HG03520 (cell line): ENCODE measurements at regions not wholly inside any gene's neighbourhood (a gene's known extent, or its start where the extent isn't known, plus 50 kb on each side); places are given as distances from the start of the nearest gene placed in this dataset.
"Not testable (repeated sequence)": the region's sequence is repeated elsewhere in the genome, so short reads cannot be mapped to it uniquely, and the experiment has no call there.

Experiments
- ATAC-seq: cut with Tn5 transposase; IDR thresholded peaks from one replicate; pipeline ENCODE4 v1.9.1; 2021; ENCODE audit warnings: mild to moderate bottlenecking, moderate library complexity; ENCODE audit not compliant: unreplicated experiment

DNA sequence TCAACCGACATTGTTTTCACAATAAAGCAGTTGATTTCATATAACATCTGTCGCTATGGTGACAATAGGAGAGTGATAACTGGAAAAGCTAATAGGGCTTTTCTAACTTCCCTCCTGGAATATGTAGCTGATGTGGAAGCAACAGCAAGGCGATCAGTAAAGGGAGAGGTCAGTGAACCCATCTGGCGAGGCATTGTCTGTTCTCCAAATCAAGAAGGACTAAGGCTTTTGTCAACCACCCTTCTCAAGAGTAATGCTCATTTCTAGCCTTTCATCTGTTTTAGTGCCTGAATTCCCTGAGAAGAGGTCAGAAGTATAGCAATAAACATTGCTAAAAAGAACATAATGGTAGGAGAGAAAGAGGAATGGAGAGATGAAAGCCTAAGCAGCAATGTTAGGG lies 201.3 kb downstream of the AKAP7 start:
- ATAC-seq = no peak

DNA sequence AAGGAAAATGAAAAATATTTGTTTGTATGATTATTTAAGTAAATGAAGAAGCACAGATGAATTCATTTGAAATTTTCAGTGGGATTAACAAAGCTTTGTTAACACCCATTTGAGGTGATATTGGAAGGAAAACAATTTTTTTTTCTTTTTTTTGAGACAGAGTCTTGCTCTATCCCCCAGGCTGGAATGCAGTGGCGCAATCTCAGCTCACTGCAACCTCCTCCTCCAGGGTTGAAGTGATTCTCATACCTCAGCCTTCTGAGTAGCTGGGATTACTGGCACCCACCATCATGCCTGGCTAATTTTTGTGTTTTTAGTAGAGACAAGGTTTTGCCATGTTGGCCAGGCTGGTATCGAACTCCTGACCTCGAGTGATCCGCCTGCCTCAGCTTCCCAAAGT lies 211.6 kb downstream of the AKAP7 start:
- not testable (repeated sequence) for ATAC-seq

- ATAC-seq = no peak
These were observed 213.3 kb downstream of the AKAP7 start for GRCh38 chr6:131348572-131348971.

DNA sequence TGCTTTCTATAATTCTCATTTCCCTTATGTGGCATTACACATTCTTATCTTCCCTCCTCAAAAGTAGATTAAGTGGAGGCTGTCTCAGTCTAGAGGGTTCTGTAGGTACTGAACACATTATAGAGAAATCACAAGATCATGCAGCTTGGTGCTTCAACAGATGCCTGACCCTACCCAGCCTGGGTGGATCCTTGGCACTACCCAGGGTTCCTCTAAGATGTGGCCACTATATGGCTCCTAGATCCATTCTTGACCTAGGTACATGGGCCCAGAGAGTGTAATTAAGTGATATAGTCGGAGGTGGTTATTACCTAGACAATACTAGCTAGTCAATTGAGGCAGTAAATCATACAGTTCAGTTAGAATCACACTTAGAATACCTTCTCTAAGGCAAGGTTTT lies 213.9 kb downstream of the AKAP7 start:
- ATAC-seq = no peak

DNA sequence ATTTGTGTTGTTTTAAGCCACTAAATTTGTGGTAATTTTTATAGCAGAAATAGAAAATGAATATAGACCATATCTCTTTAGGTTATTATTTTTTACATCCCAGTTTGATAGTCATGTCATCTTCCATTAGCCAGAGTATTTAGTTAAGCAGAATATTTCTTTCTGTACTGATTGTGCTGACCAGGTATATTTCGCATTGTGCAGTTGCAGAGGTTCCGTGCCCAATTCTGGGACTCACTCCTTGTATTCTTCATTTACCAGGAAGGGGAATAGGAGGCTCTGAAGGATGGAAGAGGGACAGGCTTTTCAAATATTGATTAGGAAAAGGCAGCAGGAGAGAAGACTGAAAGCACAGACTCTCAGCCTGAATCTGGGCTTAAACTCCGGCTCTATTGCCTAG lies 217.8 kb downstream of the AKAP7 start:
- ATAC-seq = no peak

DNA sequence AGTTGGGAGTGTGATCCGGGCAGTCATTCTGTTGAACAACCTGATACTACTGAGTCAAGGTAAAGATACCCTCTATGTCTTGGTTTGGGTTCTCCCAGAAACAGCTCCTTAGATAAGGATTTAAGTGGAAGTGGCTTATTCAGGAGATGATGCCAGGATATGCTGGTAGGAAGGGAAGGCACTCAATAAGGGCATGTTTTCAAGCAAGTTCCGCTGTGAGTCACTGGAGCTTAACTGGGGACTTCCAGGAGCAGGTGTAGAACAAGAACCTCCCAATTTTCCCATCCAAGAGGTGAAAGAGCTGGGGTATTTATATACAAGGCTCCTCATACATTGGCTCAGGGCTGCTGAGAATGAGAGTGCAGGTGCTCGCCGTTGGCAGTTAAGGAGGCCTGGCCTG lies 218.6 kb downstream of the AKAP7 start:
- no peak for ATAC-seq

- ATAC-seq = no peak
These were observed 218.7 kb upstream of the ARG1 start for GRCh38 chr6:131354356-131354755.

GRCh38 chr6:131356161-131356560 lies 216.9 kb upstream of the ARG1 start:
- ATAC-seq = no peak

DNA sequence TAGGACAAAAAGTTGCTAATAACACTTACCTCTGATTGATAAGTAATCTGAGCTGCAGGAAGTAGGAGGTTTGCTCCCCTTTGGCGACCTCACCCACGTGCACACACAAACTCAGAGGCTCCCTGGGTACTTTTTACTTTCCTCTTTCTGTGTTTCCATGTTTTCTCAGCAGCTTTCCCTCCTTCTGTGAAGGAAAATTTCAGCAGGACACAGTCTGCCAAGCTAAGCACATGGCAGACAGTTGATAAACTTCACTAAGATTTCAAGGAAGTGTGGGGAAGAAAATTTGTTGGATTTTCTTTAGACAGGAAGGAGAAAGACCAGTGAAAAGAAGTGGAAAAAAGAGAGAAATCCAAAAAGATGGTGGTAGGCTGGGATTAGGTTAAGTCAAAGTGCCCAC lies 215.5 kb upstream of the ARG1 start:
- no peak for ATAC-seq

DNA sequence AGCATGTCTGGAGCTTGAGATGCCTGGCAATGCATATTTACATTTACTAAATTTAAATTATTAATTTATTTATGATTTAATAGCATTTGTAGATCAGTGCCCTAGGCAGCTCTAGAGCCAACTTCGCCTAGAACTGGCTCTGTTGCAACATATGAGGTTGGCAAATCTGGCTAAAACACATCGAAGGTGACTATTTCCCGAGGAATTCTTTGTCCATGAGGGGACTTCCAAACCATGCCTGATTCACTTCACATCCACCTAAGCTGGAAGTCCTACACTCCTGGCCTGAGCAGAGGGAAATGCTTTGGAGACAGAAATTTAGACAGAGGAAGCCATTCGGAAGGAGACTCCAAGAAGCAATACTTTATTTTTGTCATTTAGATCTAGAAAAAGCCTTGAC lies 211.0 kb upstream of the ARG1 start:
- no peak for ATAC-seq

DNA sequence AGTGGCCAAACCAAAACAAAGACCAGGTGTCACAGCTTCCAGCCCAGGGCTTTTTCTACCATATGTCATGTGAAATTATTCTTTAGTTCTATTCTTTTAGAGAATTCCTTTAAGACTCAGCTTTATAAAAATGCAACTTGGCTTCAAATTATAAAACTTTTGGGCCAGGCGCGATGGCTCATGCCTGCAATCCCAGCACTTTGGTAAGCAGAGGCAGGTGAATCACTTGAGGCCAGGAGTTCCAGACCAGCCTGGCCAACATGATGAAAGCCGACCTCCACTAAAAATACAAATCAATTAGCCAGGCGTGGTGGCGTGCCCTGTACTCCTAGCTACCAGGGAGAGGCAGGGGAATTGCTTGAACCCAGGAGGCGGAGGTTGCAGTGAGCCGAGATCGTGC lies 210.3 kb upstream of the ARG1 start:
- no peak for ATAC-seq

DNA sequence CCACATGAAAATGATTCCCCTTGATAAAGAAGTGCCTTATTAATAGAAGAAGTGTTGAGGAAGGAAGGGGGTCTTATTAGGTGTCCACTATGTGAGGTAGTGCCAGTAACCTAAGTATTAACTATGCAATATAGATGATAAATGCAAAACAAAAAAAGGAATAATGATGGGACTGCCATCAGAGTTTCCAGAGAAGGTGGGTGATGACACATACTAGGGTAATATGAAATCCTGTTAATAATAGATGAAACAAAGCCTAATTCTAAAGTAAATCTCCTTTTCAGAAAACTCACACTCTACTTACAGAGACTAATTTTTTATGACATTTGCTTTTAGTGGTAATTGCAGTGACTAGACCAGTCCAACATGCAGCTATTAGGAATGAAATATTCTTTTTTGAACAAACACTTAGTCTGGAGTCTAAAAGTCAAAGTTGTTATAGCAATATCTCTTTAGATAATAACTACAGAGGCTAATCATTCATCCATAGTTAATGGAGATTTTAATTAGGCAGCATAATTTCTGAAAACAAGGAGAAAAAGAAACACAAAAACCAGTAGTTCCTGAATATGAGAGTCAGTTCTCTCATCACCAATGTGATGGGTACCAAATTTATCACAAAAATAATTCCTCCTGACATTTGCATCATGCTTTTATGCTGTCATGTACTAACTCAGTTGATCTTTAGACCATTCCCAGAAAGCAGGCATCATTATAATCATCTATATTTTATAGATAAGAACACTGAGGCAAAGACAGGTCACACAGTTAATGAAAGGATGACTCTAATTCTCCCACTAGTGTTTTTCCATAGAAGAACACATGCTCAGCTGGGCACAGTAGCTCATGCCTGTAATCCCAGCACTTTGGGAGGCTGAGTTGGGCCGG lies 208.8 kb upstream of the ARG1 start:
- ATAC-seq = no peak

DNA sequence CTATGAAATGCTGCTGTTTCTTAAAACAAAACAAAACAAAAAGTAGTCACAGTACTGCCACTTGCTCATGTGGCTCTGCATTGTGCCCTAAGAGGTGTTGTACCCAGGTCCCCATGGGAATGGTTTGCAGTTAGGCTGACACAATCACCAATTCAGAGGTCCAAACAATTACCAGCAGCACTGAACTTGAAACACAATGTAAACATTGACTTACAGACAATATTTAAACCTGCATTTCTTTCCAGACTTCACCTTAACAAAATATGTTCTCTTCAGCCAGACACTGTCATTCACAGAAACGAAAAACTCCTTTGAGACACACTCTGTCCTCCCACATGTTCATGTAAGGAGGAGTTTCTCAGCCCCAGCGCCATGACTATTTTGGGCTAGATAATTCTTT lies 206.8 kb upstream of the ARG1 start:
- ATAC-seq = no peak

DNA sequence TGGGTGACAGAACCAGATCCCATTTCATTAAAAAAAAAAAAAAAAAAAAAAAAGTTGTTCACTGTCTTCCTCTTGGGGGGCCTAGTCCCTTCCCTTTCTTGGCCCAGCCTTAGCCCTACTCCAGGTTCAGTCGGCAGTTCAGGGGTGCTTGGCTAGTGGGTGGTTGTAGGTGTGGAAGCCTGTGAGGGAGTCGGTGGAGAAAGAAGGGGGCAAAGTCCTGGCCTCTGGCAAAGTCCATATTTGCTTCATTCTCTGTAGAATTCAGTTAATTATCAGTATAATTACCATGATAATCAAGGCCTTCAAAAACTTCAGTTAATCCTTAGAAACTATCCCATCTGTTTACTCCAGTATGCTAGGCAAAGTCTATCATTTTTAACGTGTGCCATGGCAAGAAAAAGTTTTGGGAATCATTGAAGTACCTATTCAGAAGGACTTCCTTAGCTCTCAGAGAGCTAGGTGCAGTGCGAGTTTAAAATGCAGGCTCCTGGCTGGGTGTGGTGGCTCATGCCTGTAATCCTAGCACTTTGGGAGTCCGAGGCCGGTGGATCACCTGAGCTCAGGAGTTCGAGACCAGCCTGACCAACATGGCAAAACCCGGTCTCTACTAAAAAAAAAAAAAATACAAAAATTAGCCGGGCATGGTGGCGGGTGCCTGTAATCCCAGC lies 205.7 kb upstream of the ARG1 start:
- ATAC-seq = no peak

DNA sequence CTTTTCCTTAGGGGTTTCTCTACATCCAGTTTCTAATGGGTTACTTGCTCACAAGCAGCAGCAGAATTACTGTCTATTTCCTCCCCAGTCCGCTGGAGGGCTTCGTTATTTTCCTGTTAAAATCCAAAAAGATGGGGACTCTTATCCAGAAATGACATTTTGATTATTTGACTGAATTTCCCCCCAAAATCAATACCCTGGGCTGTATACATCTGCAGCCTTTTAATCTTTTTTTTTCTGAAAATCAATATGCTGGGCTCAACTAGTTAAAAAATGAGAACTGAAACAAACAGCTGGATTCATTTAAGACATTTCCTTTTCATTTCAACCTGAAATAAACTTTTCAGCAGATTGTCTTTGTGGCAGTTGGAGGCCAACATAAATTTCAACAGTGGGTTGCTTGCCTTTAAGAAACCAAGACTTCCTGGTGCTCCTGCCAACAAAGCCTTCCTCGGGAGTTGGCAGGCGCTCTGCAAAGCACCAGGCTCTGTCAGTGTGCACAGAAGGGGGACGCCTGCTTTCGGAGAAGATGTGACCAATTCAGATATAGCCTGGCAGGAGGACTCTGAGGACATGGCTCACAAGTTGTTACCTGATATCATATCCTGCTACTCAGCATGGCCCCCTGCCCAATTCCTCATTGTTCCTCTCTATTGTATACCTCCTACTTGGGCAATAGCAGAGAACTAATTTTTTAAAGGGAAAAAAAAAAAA lies 204.7 kb upstream of the ARG1 start:
- peak; percentile 55 for ATAC-seq

DNA sequence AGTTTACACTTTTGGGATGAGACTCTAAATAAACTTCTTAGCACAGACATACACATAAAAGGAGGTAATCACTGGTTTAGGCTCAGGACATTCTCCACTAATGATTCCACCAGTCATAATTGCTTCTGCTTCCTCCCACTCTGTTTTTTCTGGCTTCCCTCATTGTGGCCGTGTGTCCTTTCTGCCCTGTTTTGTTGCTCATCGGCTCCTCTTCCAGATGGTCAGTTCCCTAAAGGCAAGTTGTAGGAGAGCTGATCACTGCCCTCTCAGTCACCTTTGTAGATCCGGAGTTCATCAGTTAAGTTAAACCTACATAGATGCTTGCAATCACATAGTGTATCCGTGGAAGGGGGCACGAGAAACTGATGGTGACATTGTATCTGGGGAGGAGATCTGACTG lies 200.5 kb upstream of the ARG1 start:
- no peak for ATAC-seq

GRCh38 chr6:131377112-131377705 lies 195.8 kb upstream of the ARG1 start:
- ATAC-seq = no peak

GRCh38 chr6:131378874-131379273 lies 194.2 kb upstream of the ARG1 start:
- ATAC-seq = no peak

DNA sequence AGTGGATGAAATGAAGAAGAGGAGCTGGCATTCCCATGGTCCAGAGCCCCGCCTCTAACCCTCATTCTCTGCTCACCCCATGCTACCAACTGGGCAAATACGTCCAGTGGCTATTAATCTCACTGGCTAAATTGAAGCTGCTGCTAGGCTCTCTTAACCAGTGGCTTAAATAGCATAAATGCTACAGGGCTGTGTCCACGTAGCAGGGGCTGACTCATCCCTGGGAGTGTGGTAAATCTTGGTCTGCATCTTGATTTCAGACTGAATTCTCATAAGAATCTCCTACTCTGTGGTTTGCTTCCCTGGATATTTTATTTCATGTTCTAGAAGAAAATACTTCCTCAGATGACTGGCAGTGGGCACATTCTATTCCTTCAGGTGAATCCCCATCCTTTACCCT lies 193.1 kb upstream of the ARG1 start:
- no peak for ATAC-seq

- no peak for ATAC-seq
These were observed 191.8 kb upstream of the ARG1 start for GRCh38 chr6:131381052-131381708.

DNA sequence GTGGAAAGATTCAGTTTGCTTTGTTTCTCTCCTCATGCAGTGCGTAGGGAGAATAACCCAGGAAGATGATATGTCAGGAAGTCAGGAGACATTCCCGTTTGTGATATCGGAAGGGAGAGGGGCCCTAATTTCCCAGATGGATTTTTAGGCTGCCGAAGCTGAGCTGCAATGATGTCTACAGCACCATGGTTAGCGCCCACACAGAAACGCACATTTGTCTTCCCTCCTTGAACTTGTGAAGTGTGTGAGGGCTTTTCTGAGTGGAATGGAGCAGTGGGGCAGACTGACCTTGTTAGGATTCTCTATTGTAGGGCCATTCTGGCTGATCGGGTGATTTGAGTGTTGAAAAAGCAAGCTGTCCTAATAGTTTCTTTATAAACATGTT lies 191.3 kb upstream of the ARG1 start:
- no peak for ATAC-seq
